ENCODE measurements at regions not wholly inside any gene's neighbourhood (a gene's known extent, or its start where the extent isn't known, plus 50 kb on each side); places are given as distances from the start of the nearest gene placed in this dataset.
"Not testable (repeated sequence)": the region's sequence is repeated elsewhere in the genome, so short reads cannot be mapped to it uniquely, and the experiment has no call there.

GRCh38 chr2:61774351-61774750, 79.5 kb downstream of the FAM161A start:
- DNase-seq = no peak

- DNase-seq = no peak
These were observed 81.7 kb downstream of the FAM161A start for GRCh38 chr2:61771904-61772845.

GRCh38 chr2:61770746-61771145, 83.1 kb downstream of the FAM161A start:
- DNase-seq = no peak

- no peak for DNase-seq
These were observed 83.6 kb downstream of the FAM161A start for GRCh38 chr2:61770298-61770697.

- DNase-seq = no peak
These were observed 84.7 kb downstream of the FAM161A start for GRCh38 chr2:61769093-61769675.

- peak; percentile 95 for DNase-seq
These were observed 89.6 kb downstream of the FAM161A start for GRCh38 chr2:61764035-61764800.

- DNase-seq = peak; percentile 78
These were observed 90.2 kb downstream of the FAM161A start for GRCh38 chr2:61763605-61764034.

- no peak for DNase-seq
These were observed 91.6 kb downstream of the FAM161A start for GRCh38 chr2:61762292-61762691.

- DNase-seq = no peak
These were observed 94.1 kb downstream of the FAM161A start for GRCh38 chr2:61759718-61760117.

- no peak for DNase-seq
These were observed 94.9 kb downstream of the FAM161A start for GRCh38 chr2:61759005-61759404.

GRCh38 chr2:61758159-61758558, 95.7 kb downstream of the FAM161A start:
- no peak for DNase-seq

- no peak for DNase-seq
These were observed 100.3 kb downstream of the FAM161A start for GRCh38 chr2:61753512-61753911.

GRCh38 chr2:61750624-61751023, 103.2 kb downstream of the FAM161A start:
- no peak for DNase-seq

- DNase-seq = no peak
These were observed 110.9 kb downstream of the FAM161A start for GRCh38 chr2:61742955-61743354.

GRCh38 chr2:61737841-61738240, 116.0 kb downstream of the FAM161A start:
- no peak for DNase-seq

- DNase-seq = no peak
These were observed 116.9 kb downstream of the FAM161A start for GRCh38 chr2:61736953-61737352.

- no peak for DNase-seq
These were observed 120.3 kb downstream of the FAM161A start for GRCh38 chr2:61733563-61733962.

GRCh38 chr2:61732787-61733186, 121.1 kb downstream of the FAM161A start:
- no peak for DNase-seq

- DNase-seq = no peak
These were observed 126.1 kb downstream of the FAM161A start for GRCh38 chr2:61727746-61728145.

GRCh38 chr2:61726456-61727209, 127.2 kb downstream of the FAM161A start:
- no peak for DNase-seq

- DNase-seq = not testable (repeated sequence)
These were observed 130.5 kb downstream of the FAM161A start for GRCh38 chr2:61723364-61723763.

GRCh38 chr2:61722800-61723199, 131.1 kb downstream of the FAM161A start:
- DNase-seq = no peak

- DNase-seq = no peak
These were observed 131.5 kb downstream of the FAM161A start for GRCh38 chr2:61722318-61722717.
